ENCODE measurements at regions not wholly inside any gene's neighbourhood (a gene's known extent, or its start where the extent isn't known, plus 50 kb on each side); places are given as distances from the start of the nearest gene placed in this dataset.

DNA sequence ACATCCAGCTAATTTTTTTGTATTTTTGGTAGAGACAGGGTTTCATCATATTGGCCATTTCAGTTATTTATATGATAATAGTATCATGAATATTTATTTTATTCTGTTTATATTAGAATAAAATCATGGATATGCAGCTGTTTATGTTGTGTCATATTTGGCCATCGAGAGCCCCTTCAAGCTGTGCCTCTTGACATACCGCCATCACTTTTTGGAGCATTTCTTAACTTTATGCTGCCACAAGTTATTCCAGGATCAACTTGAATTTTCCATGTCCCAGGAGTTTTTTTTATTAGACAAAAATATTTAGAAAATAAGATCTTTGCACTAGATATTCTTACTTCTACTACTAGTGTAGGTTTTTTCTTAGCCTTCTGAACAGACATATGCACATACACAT is 1067.0 kb upstream of the LRRTM3 start:
- FAIRE-seq = no peak
- TF ChIP-seq, protein P1, sequence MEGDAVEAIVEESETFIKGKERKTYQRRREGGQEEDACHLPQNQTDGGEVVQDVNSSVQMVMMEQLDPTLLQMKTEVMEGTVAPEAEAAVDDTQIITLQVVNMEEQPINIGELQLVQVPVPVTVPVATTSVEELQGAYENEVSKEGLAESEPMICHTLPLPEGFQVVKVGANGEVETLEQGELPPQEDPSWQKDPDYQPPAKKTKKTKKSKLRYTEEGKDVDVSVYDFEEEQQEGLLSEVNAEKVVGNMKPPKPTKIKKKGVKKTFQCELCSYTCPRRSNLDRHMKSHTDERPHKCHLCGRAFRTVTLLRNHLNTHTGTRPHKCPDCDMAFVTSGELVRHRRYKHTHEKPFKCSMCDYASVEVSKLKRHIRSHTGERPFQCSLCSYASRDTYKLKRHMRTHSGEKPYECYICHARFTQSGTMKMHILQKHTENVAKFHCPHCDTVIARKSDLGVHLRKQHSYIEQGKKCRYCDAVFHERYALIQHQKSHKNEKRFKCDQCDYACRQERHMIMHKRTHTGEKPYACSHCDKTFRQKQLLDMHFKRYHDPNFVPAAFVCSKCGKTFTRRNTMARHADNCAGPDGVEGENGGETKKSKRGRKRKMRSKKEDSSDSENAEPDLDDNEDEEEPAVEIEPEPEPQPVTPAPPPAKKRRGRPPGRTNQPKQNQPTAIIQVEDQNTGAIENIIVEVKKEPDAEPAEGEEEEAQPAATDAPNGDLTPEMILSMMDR (IDR thresholded peaks at IDR 0.05; ENCODE audit: insufficient read depth, missing control alignments) = no peak
- DNase-seq (ENCODE audit: insufficient read length, low spot score) = no peak

DNA sequence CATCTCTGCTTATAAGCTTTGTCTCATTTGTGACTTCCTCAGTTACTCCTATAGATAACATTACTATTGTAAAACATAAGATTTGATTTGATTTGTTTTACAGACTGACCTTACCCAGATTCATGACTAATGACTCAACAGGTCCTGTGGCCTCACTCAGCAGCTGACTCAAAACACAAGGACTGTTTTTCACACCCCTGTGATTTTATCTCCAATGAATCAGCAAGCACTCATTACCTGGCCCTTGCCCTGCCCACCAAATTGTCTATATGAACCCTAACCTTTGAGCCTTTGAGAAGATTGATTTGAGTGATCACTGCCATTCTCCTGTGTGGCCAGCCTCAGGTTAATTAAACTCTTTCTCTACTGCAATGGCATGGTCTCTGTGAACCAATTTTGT is 1064.6 kb upstream of the LRRTM3 start:
- no peak for FAIRE-seq

More for the DNA sequence above, 1064.6 kb upstream of the LRRTM3 start:
- TF ChIP-seq, protein P1 (IDR thresholded peaks at IDR 0.05; ENCODE audit: insufficient read depth, missing control alignments) = no peak
- DNase-seq (ENCODE audit: insufficient read length, low spot score) = no peak

Data from D721Med (cell line).